HG03439 (cell line): ENCODE measurements at regions not wholly inside any gene's neighbourhood (a gene's known extent, or its start where the extent isn't known, plus 50 kb on each side); places are given as distances from the start of the nearest gene placed in this dataset.

ENCODE experiments used
- ATAC-seq: cut with Tn5 transposase; IDR thresholded peaks from one replicate; pipeline ENCODE4 v1.9.1; 2021; ENCODE audit warnings: mild to moderate bottlenecking, moderate library complexity; ENCODE audit not compliant: unreplicated experiment

GRCh38 chr11:42255906-42256305 is 796.5 kb upstream of the LRRC4C start:
- no peak for ATAC-seq

- ATAC-seq: no peak
Measured at GRCh38 chr11:42257534-42257933, 798.1 kb upstream of the LRRC4C start.

GRCh38 chr11:42265072-42265471 is 805.6 kb upstream of the LRRC4C start:
- ATAC-seq: no peak

GRCh38 chr11:42271306-42271705 is 811.9 kb upstream of the LRRC4C start:
- ATAC-seq: no peak

GRCh38 chr11:42273977-42274376 is 814.5 kb upstream of the LRRC4C start:
- ATAC-seq: no peak

- ATAC-seq: no peak
Measured at GRCh38 chr11:42296910-42297309, 837.5 kb upstream of the LRRC4C start.

GRCh38 chr11:42299780-42300179 is 840.3 kb upstream of the LRRC4C start:
- no peak for ATAC-seq

- no peak for ATAC-seq
Measured at GRCh38 chr11:42301777-42302176, 842.3 kb upstream of the LRRC4C start.

GRCh38 chr11:42311514-42311913 is 852.1 kb upstream of the LRRC4C start:
- ATAC-seq: no peak

GRCh38 chr11:42311944-42312343 is 852.5 kb upstream of the LRRC4C start:
- ATAC-seq: no peak

- ATAC-seq: no peak
Measured at GRCh38 chr11:42315267-42315666, 855.8 kb upstream of the LRRC4C start.

- ATAC-seq: no peak
Measured at GRCh38 chr11:42315846-42316245, 856.4 kb upstream of the LRRC4C start.

GRCh38 chr11:42319921-42320320 is 860.5 kb upstream of the LRRC4C start:
- no peak for ATAC-seq

GRCh38 chr11:42329929-42330565 is 870.6 kb upstream of the LRRC4C start:
- no peak for ATAC-seq

- ATAC-seq: no peak
Measured at GRCh38 chr11:42337786-42338455, 878.5 kb upstream of the LRRC4C start.

GRCh38 chr11:42344204-42344792 is 884.8 kb upstream of the LRRC4C start:
- ATAC-seq: no peak

GRCh38 chr11:42345933-42346332 is 886.5 kb upstream of the LRRC4C start:
- ATAC-seq: no peak

- ATAC-seq: no peak
Measured at GRCh38 chr11:42363701-42364100, 904.2 kb upstream of the LRRC4C start.

GRCh38 chr11:42390116-42390515 is 921.7 kb upstream of the API5 start:
- ATAC-seq: no peak

- ATAC-seq: no peak
Measured at GRCh38 chr11:42397483-42397882, 914.3 kb upstream of the API5 start.

GRCh38 chr11:42407341-42407740 is 904.5 kb upstream of the API5 start:
- no peak for ATAC-seq

GRCh38 chr11:42410251-42410955 is 901.4 kb upstream of the API5 start:
- no peak for ATAC-seq
